Parathyroid adenoma (tissue), 2 donors: ENCODE measurements at regions not wholly inside any gene's neighbourhood (a gene's known extent, or its start where the extent isn't known, plus 50 kb on each side); places are given as distances from the start of the nearest gene placed in this dataset.

ENCODE experiments used
- H2AFZ ChIP-seq: fragments of 300-600 bp; sonication (generic); one replicate; pipeline ENCODE4 v1.7.0; 2017; ENCODE audit warnings: antibody characterized with exemption, mild to moderate bottlenecking
- H3K27ac ChIP-seq: fragments of 300-600 bp; sonication (generic); one replicate; pipeline ENCODE4 v1.7.0; 2017
- H3K27me3 ChIP-seq: fragments of 300-600 bp; sonication (generic); one replicate; pipeline ENCODE4 v1.7.0; 2017; ENCODE audit warnings: low read length; ENCODE audit not compliant: control insufficient read depth, insufficient read depth
- H3K36me3 ChIP-seq: fragments of 300-600 bp; sonication (generic); one replicate; pipeline ENCODE4 v1.7.0; 2017; ENCODE audit warnings: low read length; ENCODE audit not compliant: control insufficient read depth, insufficient read depth
- H3K4me1 ChIP-seq: fragments of 300-600 bp; sonication (generic); one replicate; pipeline ENCODE4 v1.7.0; 2017; ENCODE audit warnings: control low read depth
- H3K4me2 ChIP-seq: fragments of 300-600 bp; sonication (generic); one replicate; pipeline ENCODE4 v1.7.0; 2017; ENCODE audit warnings: low read length
- H3K4me3 ChIP-seq: fragments of 300-600 bp; sonication (generic); one replicate; pipeline ENCODE4 v1.7.0; 2017; ENCODE audit warnings: low read depth, low read length
- H3K79me2 ChIP-seq: fragments of 300-600 bp; sonication (generic); one replicate; pipeline ENCODE4 v1.7.0; 2017; ENCODE audit warnings: control low read depth
- H3K9ac ChIP-seq: fragments of 300-600 bp; sonication (generic); one replicate; pipeline ENCODE4 v1.7.0; 2017; ENCODE audit warnings: mild to moderate bottlenecking
- H3K9me3 ChIP-seq: fragments of 300-600 bp; sonication (generic); one replicate; pipeline ENCODE4 v1.7.0; 2017; ENCODE audit warnings: low read length; ENCODE audit not compliant: control insufficient read depth
- TF ChIP-seq, protein P1 (sequence below): fragments of 300-600 bp; sonication (generic); IDR thresholded peaks from one replicate; pipeline ENCODE4 v1.7.0; 2017; ENCODE audit warnings: antibody characterized with exemption, mild to moderate bottlenecking
- donor health status: primary hyperparathyroidism.

DNA sequence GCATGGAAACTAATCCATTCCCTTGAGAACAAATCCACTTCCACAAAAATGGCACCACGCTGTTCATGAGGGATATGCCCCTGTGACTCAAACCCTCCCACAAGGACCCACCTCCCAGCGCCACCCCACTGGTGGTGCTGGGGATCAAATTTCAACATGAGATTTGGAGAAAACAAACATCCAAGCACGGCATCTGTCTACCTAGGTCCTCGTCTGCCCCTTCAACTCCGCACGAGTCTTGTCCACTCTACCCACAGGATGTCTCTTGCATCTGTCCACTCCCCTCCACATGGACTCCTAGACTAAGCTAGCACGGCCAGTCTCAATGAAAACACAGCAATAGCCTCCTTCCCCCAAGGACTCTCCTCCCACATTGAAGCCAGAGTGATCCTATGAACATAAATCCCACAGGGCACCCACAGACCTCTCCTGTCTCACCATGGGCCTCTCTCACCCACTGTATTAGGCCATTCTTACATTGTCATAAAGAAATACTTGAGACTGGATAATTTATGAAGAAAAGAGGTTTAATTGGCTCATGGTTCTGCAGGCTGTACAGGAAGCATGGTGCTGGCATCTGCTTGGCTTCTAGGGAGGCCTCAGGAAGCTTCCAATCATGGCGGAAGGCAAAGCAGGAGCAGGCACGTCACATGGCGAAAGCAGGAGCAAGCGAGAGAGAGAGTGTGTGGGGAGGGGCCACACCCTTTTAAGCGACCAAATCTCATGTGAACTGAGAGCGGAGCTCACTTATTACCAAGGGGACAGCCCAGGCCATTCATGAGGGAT, 101.4 kb downstream of the TOMM20 start:
- Histone ChIP-seq H3K4me3 (no peak overlapping the region), H3K36me3 (no peaks in the 10 kb centered on the region), H3K9me3 (no peaks in the 10 kb centered on the region), H3K27ac (no peak overlapping the region), H3K79me2 (no peaks in the 10 kb centered on the region), H3K4me1 (no peaks in the 10 kb centered on the region), H2AFZ (no peak overlapping the region), H3K4me2 (no peak overlapping the region), H3K27me3 (no peaks in the 10 kb centered on the region), H3K9ac (no peak overlapping the region)
- TF ChIP-seq, protein P1, sequence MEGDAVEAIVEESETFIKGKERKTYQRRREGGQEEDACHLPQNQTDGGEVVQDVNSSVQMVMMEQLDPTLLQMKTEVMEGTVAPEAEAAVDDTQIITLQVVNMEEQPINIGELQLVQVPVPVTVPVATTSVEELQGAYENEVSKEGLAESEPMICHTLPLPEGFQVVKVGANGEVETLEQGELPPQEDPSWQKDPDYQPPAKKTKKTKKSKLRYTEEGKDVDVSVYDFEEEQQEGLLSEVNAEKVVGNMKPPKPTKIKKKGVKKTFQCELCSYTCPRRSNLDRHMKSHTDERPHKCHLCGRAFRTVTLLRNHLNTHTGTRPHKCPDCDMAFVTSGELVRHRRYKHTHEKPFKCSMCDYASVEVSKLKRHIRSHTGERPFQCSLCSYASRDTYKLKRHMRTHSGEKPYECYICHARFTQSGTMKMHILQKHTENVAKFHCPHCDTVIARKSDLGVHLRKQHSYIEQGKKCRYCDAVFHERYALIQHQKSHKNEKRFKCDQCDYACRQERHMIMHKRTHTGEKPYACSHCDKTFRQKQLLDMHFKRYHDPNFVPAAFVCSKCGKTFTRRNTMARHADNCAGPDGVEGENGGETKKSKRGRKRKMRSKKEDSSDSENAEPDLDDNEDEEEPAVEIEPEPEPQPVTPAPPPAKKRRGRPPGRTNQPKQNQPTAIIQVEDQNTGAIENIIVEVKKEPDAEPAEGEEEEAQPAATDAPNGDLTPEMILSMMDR = no peak

DNA sequence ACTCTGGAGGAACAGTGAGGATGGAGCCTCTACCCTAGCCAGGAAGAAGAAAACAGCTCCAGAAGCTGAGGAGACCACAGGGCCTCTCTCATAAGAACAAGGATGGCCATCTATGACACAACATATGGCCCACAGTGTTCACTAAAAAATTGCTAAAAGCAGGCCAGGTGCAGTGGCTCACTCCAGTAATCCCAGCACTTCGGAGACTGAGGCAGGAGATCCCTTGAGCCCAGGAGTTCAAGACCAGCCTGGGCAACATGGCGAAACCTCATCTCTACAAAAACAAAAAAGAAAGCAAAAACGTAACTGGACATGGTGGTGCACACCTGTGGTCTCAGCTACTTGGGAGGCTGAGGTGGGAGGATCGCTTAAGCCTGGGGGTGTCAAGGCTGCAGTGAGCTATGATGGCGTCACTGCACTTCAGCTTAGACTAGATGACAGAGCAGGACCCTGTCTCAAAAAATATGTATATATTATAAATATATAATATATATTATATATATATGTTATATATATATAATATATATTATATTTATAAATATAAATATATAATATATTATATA, 103.1 kb downstream of the TOMM20 start:
- Histone ChIP-seq H3K79me2 (no peaks in the 10 kb centered on the region), H3K27ac (no peak overlapping the region), H3K9ac (no peak overlapping the region)

DNA sequence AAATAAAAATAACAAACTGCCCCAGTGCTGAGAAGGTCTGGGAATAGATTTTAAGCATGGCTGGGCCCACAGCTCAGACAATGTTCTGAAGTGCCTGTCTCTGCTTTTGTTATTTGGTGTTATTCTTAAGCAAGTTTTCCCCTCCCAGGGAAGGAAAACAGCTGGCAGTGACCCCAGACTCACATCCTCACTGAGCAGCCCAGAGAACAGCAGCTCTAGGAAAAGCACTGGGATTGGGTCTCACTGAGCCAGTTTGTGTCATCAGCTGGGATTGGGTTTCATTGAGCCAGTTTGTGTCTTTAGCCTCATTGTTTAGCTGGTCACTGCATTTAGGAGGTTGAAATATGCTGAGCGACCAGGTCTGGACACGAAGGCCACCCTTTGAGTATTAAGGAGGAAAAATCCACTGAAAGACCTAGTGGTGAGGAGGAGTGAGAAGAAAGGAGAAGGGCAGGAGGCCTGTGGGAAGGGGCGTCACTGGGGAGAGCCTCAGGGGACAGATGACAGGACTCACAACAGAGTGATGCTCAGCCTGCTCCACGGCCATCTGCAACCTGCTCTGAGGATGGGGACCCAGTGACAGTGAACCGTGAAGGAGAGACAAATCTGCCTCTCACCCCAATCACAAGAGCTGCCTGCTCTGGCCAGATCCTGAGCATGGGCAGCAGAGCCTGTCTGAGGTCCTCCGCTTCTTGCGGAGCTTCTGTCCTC, 103.8 kb downstream of the TOMM20 start:
- H3K27ac ChIP-seq = no peak overlapping the region
- H3K4me1 ChIP-seq = no peaks in the 10 kb centered on the region
- TF ChIP-seq, protein P1 = no peak
- H2AFZ ChIP-seq = no peak overlapping the region
- H3K79me2 ChIP-seq = no peaks in the 10 kb centered on the region
- no peak overlapping the region for H3K4me2 ChIP-seq
- H3K9me3 ChIP-seq = no peaks in the 10 kb centered on the region
- H3K9ac ChIP-seq = no peak overlapping the region
- no peaks in the 10 kb centered on the region for H3K27me3 ChIP-seq
- H3K4me3 ChIP-seq = no peak overlapping the region
- H3K36me3 ChIP-seq = no peaks in the 10 kb centered on the region

More for the DNA sequence above, 103.1 kb downstream of the TOMM20 start:
- no peaks in the 10 kb centered on the region for H3K4me1 ChIP-seq
- H2AFZ ChIP-seq = no peak overlapping the region
- TF ChIP-seq, protein P1 = no peak
- no peak overlapping the region for H3K4me2 ChIP-seq
- no peaks in the 10 kb centered on the region for H3K9me3 ChIP-seq
- no peaks in the 10 kb centered on the region for H3K27me3 ChIP-seq
- H3K4me3 ChIP-seq = no peak overlapping the region
- no peaks in the 10 kb centered on the region for H3K36me3 ChIP-seq

DNA sequence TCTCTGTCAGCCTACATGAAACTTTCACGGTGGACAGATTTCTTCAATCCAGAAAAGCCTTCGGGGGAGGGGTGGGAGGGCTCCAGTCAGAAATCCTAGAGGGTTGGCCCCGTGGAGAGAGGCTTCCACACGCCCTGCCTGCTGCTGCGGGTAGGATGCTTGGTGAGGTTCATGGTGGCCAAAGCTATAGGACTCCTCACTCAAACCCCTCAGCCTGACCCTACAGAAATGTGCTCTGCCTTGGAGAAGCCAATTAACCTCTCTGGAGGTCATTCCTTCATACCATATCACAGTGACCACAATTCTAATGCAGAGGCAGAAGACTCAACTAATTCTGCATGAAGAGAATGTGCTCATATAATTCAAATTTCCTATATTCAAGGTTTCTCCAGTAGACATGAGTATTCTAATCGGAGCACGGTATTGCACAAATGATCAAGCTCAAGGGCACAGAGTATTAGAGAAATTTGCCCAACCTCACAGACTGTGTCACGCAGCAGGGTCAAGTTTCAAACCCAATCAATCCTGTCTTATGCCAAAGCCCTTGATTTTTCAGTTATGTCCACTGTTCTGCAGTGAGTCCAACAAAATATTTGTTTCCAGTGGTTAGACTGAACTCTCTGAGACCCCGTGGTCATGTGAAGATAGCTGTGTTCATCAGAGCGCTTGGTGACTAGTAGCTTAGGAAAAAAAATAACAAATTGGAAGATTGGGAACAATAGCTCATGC, 104.8 kb downstream of the TOMM20 start:
- Histone ChIP-seq H3K9me3 (no peaks in the 10 kb centered on the region), H3K36me3 (no peaks in the 10 kb centered on the region), H3K27me3 (no peaks in the 10 kb centered on the region), H3K79me2 (no peaks in the 10 kb centered on the region), H3K27ac (no peak overlapping the region), H3K4me2 (no peak overlapping the region), H2AFZ (no peak overlapping the region), H3K4me3 (no peak overlapping the region), H3K4me1 (no peaks in the 10 kb centered on the region), H3K9ac (no peak overlapping the region)
- TF ChIP-seq, protein P1 = no peak
